ENCODE measurements at regions not wholly inside any gene's neighbourhood (a gene's known extent, or its start where the extent isn't known, plus 50 kb on each side); places are given as distances from the start of the nearest gene placed in this dataset.
A peak's percentile ranks its signal among the peaks of the same experiment; 100 is the strongest.

GRCh38 chr20:23270382-23270911 lies 80.1 kb upstream of the NXT1 start:
- TF ChIP-seq CTCF (IDR thresholded peaks at IDR 0.05), result no peak
- Histone ChIP-seq H3K27me3 (no peaks in the 10 kb centered on the region), H3K4me3 (no peak overlapping the region), H3K9me3 (peaks cover 0 to 5% of the 10 kb centered on the region in 2 donors), H3K36me3 (no peaks in the 10 kb centered on the region), H3K4me1 (peaks cover 0 to 5% of the 10 kb centered on the region in 2 donors), H3K27ac (peak overlapping the region in 1 of 2 donors; percentile 57)
- peak in 1 of 4 donors; percentile 63 for DNase-seq
- ATAC-seq, result peak; percentile 72
- intact Hi-C loops (cut with DNase I), result no loop called here

DNA sequence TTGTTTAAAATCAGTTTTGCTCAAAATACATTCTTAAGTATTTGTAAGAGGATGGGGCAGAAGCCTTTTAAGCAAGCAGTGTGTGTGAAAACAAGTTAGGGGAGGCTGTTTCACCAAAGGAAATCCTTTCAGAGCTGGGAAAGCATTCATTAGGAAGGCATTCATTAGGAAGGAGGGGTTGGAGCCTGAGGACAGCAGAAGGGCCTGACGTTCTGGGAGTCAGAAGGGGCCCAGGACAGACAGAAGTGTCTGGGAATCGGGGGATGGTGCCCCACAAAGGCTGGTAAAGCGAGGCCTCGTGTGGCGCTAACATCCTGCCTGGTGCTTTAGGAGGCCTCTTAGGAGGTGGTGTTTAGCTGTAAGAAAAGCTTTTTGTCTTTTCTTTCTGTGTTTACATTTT lies 80.6 kb upstream of the NXT1 start:
- intact Hi-C loops (cut with DNase I), result no loop called here
- ATAC-seq (peak; percentile 12), DNase-seq (no peak)
- TF ChIP-seq CTCF (IDR thresholded peaks at IDR 0.05), result no peak
- Histone ChIP-seq H3K4me1 (peaks cover 0 to 5% of the 10 kb centered on the region in 2 donors), H3K27ac (peak overlapping the region in 1 of 2 donors; percentile 57), H3K4me3 (no peak overlapping the region), H3K36me3 (no peaks in the 10 kb centered on the region), H3K27me3 (no peaks in the 10 kb centered on the region), H3K9me3 (peaks cover 0 to 5% of the 10 kb centered on the region in 2 donors)

DNA sequence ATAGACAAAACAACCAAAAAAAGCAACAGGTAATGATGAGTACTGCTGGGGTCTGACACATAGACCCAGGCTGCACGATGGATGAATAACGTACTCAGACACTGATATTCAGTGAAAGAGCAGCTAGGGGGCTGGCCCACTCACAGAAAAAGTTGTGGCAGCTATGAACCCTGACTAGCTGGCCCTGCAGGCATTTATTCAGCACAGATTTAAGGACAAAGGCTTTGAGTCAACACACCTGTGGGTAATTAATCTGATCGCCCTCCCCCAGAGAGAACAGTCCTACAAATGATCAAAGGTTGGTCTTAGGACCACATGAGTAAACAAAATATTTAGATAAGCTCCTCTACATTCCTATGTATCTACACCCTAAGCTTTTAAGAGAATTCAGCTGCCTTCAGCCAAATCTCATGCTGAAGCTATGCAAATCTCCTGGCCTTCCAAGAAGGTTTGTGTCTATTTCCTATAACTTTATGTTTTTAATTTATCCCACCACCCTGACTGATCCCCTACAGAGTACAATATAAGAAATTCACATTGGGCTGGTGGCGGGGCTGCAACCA lies 81.7 kb upstream of the NXT1 start:
- Histone ChIP-seq H3K9me3 (peaks cover 0 to 5% of the 10 kb centered on the region in 2 donors), H3K4me3 (no peak overlapping the region), H3K27ac (no peak overlapping the region), H3K27me3 (no peaks in the 10 kb centered on the region), H3K4me1 (peaks cover 0 to 5% of the 10 kb centered on the region in 2 donors), H3K36me3 (no peaks in the 10 kb centered on the region)
- DNase-seq, result no peak
- no peak for TF ChIP-seq CTCF (IDR thresholded peaks at IDR 0.05)
- no peak for ATAC-seq
- intact Hi-C loops (cut with DNase I), result no loop called here

- no peak for DNase-seq
- Histone ChIP-seq H3K36me3 (no peaks in the 10 kb centered on the region), H3K27ac (no peak overlapping the region), H3K27me3 (no peaks in the 10 kb centered on the region), H3K9me3 (peaks cover 0 to 10% of the 10 kb centered on the region in 2 donors), H3K4me3 (no peak overlapping the region), H3K4me1 (peaks cover 0 to 5% of the 10 kb centered on the region in 2 donors)
- no peak for TF ChIP-seq CTCF (IDR thresholded peaks at IDR 0.05)
- no peak for ATAC-seq
- intact Hi-C loops (cut with DNase I), result no loop called here
Measured at GRCh38 chr20:23267909-23268308, 82.7 kb upstream of the NXT1 start.

DNA sequence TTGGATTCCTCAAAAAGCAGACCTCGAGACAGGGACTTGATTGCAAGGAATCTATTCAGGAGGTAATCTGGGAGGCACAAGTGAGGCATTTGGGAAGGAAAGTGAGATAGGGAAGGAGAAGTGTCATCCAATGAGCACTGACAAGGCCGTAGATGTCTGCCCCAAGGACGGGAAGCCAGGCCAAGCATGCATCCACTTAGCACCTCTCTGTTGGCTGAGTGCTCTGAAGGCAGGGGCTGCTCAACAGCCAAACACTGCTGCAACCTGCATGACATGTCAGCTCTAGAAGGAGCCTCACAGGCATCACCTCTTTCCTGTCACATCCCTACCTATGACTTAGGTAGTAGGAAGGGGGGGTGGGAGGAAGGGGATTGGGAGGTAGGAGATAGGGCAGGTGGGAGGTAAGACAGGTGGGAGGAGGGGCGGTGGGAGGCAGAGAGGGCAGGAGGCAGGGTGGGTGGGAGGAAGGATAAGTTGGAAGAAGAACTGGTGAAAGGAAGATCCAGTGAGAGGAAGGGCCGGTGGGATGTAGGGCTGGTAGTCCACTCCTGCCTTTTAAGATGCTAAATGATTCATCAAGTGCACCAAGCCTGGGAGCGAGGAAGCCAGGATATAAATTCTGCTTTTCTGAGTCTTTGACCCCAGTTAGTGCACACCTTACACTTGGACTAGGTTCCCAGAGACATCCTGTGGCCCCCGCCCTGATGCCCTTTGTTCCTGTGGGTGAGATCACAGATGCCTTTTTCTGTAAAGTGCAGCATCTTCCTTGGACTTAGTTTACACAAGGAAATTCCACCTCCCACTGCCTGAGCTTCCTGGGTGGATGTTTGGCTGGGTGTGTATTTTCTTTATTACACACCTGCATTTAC lies 83.8 kb upstream of the NXT1 start:
- Histone ChIP-seq H3K27ac (no peak overlapping the region), H3K27me3 (no peaks in the 10 kb centered on the region), H3K36me3 (no peaks in the 10 kb centered on the region), H3K9me3 (peaks cover 0 to 10% of the 10 kb centered on the region in 2 donors), H3K4me1 (peaks cover 0 to 5% of the 10 kb centered on the region in 2 donors), H3K4me3 (no peak overlapping the region)
- ATAC-seq (no peak), DNase-seq (no peak)
- intact Hi-C loops (cut with DNase I), result no loop called here
- TF ChIP-seq CTCF (IDR thresholded peaks at IDR 0.05), result no peak
